ENCODE measurements at regions not wholly inside any gene's neighbourhood (a gene's known extent, or its start where the extent isn't known, plus 50 kb on each side); places are given as distances from the start of the nearest gene placed in this dataset.
"Not testable (repeated sequence)": the region's sequence is repeated elsewhere in the genome, so short reads cannot be mapped to it uniquely, and the experiment has no call there.

GRCh38 chr3:25952133-25952532 lies 162.2 kb downstream of the OXSM start:
- no peak for DNase-seq

DNA sequence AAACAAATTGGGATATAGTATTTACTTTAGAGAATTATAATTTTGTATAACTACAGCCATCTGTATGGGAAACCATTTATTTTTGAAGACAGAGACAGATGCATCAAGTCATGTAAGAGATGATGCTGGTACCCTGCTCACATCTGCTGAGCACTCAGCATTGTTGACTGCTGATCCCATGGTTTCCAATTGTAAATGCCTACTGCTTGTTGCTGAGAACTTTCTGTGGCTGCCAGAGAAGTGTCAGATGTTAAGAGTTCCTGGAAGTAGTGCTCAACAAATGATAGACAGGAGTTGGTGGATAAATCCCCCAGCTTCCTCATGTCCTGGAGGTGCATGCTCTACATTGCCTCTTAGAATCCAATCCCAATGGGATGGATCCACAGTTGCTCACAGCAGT lies 167.1 kb downstream of the OXSM start:
- no peak for DNase-seq

DNA sequence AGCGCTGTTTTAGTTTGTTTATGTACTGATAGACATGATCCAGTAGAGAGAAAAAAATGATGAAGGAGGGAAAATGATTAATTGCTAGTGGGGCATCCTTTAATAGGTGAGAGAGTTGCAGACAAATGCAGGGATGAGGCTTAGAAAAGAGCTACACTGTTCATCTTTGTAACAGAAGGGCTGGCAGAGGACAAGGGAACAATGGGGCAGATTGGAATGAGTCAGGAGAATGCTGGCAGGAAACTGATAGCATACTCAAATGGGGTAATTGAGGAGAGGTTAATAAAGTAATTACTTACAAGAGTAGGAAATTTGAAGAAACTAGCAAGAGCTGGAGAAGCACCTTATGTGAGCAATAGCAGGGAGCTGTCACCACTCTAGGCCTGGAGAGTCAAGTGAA lies 170.9 kb downstream of the OXSM start:
- no peak for DNase-seq

DNA sequence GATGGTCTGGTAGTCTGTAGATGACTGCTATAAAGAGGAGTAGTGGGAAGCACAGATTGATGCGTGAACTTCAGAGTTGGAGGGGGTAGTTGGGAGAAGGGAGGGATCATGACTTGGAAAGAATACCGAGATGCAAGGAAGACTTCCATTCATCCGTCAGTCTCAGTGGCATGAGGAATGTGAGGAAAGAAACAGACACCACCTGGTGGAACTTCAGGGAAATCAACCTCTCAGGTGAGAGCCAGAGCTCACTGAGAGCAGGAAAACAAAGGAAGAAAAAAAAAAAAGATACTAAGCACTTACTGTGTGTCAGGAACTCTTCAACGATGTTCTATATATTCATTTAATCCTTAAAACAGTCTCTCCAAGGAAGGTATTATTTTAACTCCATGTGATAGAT lies 172.4 kb downstream of the OXSM start:
- no peak for DNase-seq

DNA sequence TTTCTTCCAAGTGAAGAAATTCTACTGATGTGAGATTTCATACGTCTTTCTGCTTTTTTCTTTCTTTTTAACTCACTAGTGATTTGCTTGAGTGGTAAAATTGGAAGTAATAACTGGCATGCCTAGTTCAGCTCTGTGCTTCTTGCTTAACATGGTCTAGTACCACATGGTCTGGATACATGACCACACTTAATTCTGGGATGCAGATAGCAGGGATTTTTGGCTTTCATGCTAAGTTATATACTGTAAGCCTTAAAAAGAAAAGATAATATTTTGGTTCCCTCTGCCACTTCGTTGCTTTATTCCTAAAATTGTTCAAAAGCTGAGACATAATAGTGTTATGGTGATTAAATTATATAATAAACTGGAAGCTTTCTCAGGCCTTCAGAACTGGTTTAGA lies 174.3 kb downstream of the OXSM start:
- DNase-seq = no peak

DNA sequence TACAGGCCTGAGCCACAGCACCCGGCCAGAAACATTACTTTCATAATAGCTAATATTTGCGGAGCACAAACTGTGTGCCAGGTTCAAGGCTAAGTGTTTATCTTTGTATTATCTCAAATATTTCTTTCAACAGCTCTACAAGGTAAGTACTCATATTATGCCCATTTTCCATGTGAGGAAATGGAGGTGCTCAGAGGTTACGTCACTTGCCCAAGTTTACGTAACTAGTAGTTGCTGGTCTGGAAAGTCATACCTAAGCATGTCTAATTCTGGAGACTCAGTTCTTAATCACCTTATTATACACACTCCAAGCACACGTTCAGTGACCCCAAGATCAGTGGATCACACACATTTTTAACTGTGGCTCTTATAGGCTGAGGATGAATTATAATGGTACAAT lies 177.5 kb downstream of the OXSM start:
- no peak for DNase-seq

- DNase-seq = no peak
Measured at GRCh38 chr3:25971736-25972135, 181.8 kb downstream of the OXSM start.

GRCh38 chr3:25973122-25973521 lies 183.2 kb downstream of the OXSM start:
- no peak for DNase-seq

DNA sequence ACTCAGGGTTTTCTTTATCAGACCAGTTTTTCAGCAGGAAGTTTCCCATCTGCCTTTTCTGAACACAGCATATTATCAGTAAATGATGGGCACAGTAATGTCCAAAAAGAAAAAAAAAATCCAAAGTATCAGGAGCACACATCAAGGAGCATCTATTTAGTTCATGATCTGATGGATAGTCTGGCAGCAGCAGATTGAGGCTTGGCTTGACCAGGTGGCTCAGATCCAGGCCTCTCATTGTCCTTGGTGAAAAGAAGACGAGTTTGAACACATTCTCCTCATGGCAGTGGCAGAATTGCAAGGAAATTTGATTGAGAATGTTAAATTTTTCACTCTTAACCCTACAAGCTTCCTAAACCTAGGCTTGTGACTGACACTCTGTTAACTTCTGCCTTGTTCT lies 192.9 kb downstream of the OXSM start:
- no peak for DNase-seq

DNA sequence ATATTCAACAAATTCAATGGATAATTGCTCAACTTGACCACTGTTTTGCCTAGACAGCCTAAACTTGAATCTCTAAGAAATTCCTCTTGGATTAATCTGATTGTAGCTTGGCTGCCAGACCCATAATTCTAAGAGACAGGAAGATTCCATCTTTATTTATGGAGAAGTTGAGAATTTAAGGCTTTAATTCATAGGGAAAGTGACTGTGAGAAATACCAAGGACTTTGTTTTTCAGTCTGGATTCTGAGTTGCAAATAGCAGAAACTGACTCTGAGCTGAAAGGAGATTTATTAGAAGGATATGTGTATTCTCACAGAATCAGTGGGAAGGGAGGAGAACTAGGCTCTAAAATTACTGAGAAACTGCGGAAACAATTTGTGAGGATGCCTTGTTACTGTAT lies 195.7 kb downstream of the OXSM start:
- no peak for DNase-seq

DNA sequence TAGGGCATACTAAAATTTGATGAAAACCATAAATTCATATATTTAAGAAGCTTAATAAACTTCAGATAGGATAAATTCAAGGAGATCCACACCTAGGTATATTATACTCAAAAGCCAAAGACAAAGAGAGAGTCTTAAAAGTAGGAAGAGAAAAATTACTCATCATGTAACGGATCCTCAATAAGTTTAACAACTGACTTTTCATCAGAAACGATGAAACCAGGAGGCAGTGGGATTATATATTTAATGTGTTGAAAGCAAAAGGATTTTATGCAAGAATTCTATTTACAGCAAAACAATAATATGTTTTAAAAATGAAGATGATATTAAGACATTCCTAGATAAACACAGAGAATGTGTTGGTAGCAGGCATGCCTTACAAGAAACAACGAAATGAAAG lies 202.7 kb downstream of the OXSM start:
- no peak for DNase-seq

DNA sequence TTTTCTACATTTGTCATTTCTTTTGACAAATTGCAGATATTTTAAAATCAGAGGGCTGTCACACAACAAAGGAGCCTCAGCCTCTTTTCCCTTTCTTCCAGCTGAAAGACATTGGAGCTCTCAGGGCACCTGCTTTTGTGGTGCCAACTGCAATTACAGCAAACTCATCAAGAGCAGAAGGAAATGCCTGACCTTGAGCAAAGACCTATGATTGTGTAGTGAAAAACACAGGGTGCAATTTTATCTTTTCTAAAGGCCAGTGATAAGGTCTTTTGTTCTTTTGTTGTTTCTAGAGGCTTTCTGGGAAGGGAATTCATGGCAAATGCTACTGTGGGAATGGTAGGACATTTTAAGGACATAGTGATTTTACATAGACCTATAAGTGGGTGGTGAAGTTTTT lies 214.3 kb downstream of the OXSM start:
- DNase-seq = no peak

GRCh38 chr3:26011276-26011675 lies 221.4 kb downstream of the OXSM start:
- peak; percentile 1 for DNase-seq

DNA sequence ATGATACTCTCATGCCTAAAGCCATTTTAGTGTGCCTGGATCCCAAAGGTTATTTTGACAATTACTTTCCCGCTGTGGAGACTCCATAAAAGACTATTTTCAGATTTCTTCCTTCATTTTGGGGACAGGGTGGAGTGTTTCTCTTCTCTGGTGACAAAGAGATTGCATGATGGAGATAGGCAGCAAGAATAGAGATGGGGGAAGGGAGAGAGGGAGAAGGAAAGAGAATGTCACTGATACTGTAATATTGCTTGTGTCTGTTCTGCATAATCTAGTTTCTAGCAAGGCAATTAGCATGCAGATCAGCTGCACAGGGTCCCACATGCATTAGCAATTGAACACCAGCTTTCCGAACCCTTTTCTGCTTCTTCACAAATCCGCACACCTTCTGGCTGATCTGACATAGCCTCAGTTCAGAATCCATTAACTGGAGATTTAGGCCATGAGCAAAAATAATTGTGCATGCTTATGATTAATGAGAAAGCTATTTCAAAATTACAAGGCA lies 222.4 kb downstream of the OXSM start:
- no peak for DNase-seq

DNA sequence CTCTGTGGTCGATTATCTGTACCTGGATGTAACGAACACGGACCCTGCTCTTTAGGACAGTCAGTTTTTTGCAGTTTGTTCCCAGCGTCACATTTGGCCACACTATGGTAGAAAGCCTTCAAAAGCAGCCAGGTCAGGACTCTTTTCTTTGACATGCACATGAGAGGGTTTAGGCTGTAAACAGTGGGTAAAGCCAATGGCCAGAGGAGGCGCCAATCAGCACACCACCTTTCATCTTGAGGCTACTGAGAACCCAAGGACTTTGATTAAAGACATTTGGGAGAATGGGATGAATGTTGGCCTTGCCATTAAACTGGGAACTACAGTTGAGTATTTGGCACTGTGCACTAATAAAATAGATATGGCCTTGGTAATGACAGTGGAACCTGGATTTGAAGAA lies 225.9 kb downstream of the OXSM start:
- no peak for DNase-seq

DNA sequence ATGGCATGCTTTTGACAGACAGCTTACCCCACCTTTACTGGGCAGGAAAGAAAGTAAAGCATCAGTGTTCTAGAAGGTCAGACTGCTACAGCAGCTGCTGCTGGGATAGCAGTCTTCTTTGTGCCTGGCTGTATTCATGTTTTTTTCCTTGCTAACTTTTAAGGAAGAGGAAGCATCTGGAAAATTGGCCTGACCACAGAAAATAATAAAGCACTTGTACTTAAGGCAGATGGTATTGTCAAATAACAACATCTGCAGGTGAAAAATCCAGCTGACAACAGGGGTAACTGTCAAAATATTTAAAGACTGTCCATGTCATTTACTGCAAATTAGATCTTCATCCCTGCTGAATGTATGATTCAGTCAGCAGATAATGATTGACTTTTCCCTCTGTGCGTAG lies 229.0 kb downstream of the OXSM start:
- no peak for DNase-seq

DNA sequence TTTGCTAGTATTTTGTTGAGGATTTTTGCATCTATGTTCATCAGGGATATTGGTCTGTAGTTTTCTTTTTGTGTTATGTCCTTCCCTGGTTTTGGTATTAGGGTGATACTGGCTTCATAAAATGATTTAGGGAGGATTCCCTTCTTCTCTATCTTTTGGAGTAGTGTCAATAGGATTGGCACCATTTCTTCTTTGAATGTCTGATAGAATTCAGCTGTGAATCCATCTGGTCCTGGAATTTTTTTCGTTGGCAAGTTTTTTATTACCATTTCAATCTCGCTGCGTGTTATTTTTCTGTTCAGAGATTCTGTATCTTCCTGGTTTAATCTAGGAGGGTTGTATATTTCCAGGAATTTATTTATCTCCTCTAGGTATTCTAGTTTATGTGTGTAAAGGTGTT lies 234.3 kb downstream of the OXSM start:
- not testable (repeated sequence) for DNase-seq

DNA sequence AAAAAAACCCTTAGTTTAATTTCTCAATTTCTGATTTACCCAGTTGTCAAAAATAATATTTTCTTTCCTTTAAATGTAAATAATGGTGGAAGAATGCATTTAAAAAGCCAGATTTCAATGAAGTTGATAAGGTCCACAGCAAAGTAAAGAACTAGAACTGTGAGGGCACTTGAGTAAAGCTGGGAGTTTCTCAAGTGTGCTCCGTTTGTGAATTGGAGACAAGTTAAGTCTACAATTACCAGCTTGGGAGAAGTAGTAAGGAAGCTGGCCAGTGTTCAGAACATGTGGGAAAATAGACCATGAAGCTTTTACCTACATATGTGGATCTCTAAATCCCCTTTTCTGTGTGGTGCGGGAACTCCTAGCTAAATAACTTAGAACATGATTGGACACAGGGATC lies 239.4 kb downstream of the OXSM start:
- DNase-seq = no peak

DNA sequence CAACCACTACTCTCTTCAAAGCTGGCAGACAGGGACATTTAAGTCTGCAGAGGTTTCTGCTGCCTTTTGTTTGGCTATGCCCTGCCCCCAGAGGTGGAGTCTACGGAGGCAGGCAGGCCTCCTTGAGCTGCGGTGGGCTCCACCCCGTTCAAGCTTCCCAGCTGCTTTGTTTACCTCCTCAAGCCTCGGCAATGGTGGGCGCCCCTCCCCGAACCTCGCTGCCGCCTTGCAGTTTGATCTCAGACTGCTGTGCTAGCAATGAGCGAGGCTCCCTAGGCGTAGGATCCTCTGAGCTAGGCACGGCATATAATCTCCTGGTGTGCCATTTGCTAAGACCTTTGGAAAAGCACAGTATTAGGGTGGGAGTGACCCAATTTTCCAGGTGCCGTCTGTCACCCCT lies 252.2 kb downstream of the OXSM start:
- not testable (repeated sequence) for DNase-seq

DNA sequence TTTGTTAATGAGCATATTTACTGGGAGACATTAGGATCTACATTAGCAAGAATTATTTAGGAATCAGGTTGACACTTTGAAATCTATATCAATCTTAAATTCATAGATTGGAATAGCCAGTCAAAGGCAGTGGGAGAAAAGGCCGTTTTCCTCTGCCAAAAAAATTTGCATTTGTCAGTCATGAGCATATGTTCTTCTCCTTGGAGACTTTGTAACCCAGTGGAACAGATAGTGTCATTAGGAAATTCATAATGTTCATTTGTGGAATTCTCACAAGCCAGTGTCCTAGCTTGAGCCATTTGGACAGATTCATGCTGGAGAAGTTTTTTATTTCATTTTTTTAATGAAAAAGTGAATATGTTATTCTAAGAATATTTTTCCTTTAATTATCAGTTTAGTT lies 260.1 kb downstream of the OXSM start:
- DNase-seq = no peak

DNA sequence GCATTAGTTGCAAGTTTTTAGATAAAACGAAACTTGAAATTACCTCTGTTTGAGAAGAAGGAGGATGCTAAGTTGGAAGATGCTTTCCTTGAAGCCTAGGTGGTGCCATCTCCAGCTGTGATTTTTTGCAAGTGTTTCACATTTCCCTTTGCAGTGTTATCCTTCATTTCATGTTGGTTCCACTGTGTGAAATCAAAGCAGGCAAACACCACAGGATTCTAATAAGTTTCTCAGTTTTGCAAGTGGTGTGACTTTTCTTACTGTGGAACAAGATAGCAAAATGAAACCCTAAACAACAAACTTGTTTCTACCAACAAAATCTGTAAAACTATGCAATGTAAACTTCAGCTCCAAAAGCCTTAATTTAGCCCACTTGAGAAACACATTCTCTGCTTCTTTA lies 260.9 kb downstream of the OXSM start:
- no peak for DNase-seq

- no peak for DNase-seq
Measured at GRCh38 chr3:26058901-26059321, 269.0 kb downstream of the OXSM start.

DNA sequence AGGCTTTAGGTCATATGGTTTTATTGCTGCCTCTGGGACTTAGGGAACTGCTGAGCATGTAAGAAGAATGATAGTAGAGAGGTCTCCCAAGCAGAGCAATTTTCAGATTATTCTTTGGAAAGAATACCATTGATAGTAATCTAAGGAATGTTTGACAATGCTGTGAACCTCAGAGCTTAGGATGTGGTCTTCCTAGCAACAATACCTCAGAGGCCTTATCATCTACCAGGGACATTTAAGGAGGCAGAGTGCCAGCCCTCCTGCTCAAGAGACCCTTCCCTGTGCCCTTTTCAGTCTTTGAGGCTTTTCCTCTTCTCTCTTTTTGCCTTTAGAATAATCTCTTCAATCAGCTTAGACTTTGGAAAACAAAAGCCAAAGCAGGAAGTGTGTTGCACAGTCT lies 272.1 kb downstream of the OXSM start:
- no peak for DNase-seq

DNA sequence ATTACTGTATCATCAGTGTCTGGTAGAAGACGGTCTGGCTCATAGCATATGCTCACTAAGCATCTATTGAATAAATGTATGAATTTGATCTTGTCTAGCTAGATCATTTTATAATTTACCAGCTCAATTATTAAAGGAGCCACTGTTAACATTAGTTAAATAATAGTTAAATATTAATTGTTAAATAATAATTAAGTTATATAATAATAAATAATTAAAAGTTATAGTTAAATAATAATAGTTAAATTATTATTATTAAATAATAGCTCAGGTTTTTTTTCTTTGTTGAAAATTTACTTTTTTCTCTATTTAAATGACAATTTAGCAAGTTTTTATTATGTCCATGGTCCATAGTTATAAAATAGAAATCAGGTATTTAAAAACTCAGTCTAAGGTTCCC lies 274.4 kb downstream of the OXSM start:
- DNase-seq = no peak

DNA sequence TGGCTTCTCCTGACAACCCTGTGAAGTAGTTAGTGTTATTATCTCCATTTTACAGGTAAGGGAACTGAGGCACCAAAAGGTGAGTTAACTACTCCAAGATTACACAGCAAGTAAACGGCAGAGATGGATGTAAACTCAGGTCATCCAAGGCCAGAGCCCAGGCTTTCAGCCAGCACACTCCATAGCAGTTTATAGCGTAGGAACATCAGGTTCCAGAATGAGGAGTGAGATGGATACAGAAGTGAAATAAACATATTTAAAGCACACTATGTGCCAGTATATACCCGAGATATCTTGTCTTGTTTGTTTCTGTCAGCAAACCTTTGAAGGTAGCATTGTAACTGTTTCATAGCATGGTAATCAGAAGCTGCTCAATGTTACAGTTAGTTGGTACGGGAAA lies 279.0 kb downstream of the OXSM start:
- no peak for DNase-seq

DNA sequence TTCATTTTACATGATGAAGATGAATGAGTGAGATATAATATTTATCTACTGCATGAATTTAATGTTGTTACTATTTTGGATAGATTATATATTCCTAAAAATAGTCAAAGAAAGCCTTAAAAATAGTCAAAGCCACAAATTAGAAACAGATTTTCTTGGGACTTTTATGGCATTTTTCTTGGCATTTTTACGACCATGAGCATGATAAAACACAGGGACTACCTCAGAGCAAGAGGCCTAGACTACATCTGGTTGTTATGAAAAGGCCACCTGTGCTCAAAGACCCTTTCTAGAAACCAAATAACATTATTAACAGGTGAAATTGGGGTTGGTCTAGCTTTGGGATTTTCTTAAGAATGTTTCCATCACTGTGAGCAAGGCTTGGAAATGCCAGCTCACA lies 281.0 kb downstream of the OXSM start:
- DNase-seq = no peak

Data from fibroblast of skin of abdomen (primary cell).